GM18907 (cell line): ENCODE measurements at regions not wholly inside any gene's neighbourhood (a gene's known extent, or its start where the extent isn't known, plus 50 kb on each side); places are given as distances from the start of the nearest gene placed in this dataset.

Experiments used
- ATAC-seq: cut with Tn5 transposase; IDR thresholded peaks from one replicate; pipeline ENCODE4 v1.9.1; 2021; ENCODE audit warnings: mild to moderate bottlenecking, moderate library complexity; ENCODE audit not compliant: unreplicated experiment

DNA sequence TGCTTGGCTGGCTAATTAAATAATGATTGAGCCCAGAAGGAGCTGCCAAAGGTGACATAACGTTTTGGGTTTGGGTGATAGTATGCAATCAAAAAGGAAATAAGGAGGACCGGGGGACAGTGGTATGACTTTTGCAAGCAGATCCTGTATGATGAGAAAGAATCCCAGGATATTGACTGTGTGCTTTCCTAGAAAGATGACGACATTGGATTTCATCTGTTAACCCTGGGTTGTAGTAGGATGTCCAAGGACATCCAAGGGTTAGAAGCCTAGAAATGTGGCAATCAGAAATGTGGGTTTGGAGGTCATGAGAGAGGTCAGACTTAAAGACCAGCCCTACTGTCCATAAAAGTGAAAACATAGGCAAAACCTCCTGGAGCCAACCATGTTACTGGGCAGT lies 50.3 kb upstream of the HMHB1 start:
- ATAC-seq = no peak

DNA sequence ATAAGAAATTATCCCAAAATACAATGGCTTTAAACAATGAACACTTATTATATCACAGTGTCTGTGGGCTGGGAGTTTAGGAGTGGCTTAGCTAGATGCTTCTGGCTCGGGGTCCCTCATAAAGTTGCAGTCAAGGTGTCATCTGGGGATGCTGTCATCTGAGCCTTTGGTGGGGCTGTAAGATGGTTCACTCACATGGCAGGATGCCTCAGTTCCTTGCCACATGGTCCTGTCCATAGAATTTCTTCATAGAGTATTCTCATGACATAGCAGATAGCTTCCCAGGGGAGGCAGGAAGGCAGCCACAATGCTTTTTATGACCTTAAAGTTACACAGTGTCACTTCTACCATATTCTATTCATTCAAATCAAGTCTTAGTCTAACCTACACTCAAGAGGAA lies 51.2 kb upstream of the HMHB1 start:
- ATAC-seq = no peak

DNA sequence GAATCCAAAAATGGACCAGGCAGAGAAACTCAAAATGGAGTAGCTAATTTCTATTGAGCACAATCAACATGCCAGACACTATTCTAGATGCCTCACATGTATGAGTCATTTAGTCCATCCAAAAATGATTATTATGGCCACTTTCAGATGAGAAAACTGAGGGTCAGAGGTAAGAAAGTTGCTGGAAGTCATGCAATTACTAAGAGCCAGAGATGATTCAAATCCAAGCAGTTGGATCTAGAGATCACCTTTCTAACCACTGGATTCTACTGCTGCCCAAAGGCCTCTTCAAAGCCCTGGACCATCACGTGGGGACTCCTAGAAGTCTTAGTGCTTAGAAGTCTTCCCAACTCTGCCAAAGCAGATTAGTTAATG lies 51.8 kb upstream of the HMHB1 start:
- peak; percentile 62 for ATAC-seq

DNA sequence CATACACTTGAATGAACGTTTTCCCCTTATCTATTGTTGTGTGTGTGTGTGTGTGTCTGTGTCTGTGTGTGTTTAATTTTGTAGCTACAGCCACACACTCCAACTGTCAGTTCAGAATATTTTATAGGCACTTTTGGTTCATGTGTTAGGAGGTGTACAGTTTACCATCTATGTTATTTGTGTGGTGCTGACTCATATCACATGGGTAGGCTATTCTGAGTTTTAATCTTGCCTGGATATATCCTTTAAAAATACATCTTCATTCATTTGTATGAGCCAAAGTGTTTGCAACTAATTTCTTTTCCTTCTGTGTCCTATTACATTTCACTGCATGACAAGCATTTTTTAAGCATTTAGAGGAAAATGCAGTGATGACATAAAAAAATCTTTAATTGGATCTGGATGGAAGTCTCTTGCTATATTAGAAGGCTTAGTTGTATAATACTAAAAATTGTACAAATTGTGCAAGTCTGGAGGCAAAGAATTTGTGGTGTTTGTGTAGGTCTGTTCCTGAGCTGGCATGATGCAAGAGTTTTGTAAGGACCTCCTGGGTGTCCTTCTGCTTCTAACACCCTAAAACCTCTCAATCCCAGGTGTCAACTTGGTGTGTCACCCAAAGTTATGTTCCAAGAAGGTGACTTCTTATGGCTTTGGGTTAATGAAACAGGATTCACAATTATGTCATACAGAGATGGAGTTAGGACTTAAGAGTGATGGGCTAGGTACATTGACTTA lies 52.4 kb upstream of the HMHB1 start:
- ATAC-seq = peak; percentile 6

DNA sequence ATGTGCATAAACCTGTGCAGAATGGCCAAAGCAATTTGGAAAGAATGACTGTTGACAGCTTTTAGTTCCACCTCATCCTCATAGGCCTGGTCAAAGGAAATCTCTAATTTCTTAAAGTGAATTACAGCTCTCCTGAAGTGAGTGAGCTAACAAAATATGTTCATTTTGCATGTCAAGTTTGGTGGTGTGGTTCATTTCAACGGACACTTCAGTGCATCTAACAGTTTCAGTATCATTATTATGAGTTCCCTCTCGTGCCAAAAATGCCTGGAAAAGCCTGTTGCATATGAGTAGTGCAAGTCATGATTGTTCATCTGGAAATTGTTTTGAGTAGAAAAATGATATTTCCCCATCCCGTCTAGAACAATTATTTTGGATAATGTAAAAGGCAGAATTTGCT lies 53.2 kb upstream of the HMHB1 start:
- ATAC-seq = peak; percentile 66

DNA sequence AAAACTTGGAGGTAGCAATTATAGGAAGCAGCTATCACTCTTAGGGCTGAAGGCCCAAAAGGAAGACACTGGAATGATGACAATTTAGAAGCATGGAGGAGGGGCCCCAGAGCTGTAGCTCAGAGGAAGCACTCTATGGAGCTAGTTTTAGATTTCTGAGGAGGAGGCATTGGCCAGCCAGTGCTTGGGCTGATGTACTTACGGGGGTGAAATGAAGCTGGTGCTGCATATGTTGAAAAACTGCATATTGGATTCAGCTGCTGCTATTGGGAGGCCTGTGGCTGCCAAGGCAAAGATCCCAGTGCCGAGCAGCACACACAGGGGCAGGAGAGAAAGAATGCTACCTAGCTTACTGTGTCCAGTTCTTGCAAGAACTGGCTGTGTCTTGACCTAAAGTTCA lies 53.9 kb upstream of the HMHB1 start:
- ATAC-seq = no peak

DNA sequence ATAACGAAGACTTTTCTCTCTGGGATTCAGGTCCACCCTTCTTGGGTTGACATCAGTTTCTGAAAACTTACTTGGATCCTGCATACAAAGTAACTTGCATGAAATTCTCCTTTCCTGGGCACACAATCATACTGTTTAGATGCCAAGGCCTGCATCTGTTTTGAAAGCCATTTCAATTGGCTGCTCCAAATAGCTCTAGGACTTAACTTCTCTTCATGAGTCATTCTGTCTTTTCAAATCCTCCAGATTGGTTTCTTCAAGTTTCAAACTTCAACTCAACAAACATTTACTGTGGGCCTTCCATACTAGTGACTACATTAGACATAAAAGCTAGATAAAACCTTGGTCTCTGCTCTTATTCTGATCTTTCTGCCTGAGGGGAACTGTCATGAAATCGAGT lies 54.8 kb upstream of the HMHB1 start:
- no peak for ATAC-seq

DNA sequence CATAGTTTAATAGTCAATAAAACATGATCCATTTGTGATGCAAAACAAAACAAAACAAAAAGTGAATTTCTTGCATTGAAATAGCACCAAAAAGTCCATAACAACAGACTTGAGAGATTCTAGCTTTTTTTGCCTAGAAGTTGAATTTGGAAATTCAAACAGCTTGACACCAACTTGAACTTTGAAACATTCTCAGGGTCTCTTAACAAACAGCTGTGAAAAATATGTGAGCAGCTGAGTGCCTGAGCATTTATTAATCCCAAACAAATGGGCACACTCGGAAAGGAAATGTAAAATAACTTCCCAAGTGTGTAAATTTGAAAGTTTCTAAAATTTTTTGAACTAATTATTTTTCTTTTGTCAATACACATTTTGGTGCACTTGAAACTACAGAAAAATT lies 56.0 kb upstream of the HMHB1 start:
- ATAC-seq = no peak

DNA sequence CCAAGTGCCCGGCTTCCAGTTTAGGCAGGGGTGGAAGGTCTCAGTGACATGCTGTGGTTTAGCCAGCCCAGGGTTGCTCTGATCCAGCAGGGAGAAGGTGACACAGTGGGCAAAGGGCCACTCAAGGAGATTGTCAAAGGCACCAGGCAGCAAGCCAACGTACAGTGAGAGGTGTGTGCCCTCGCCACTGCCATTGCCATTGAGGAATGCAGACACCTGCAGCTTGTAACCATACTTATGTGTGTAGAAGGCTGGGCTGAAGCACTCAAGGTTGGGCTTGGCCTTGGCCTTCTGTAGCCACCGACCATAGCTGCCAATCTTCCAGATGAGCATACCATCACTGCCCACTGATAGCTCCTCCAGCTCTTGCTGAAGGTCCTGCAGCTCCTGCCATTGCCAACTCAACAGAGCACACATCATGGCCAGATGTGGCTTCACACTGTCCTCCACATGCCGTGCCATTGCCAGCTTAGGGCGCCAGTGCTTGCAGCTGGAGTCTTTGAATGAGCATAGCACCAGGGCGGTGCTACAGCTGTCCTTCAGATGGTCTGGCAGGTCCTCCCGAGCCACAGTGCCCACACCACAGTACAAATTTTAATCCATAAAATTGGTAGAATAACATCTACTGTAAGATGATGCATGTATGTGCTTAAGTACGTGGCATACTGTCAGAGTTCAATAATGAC lies 59.7 kb upstream of the HMHB1 start:
- no peak for ATAC-seq

DNA sequence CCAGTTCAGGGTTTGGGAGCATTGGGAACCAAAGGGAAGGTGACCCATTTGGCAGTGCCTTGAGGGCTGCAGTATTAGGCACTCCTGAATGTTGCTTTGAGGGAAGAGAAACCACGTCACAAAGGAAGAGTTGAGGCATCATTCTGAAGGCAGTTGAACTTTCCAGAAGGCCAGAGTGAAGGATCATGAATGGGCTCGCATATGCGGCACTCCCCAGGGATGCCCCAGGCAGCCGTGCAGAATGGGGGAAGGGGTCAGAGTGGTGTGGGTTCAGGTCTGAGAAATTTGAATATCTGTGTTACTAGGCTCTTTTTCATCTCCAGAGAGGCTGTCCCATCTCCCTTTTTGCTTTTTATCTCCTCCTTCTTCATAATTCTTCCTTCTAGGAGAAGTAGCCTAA lies 60.6 kb upstream of the HMHB1 start:
- no peak for ATAC-seq

DNA sequence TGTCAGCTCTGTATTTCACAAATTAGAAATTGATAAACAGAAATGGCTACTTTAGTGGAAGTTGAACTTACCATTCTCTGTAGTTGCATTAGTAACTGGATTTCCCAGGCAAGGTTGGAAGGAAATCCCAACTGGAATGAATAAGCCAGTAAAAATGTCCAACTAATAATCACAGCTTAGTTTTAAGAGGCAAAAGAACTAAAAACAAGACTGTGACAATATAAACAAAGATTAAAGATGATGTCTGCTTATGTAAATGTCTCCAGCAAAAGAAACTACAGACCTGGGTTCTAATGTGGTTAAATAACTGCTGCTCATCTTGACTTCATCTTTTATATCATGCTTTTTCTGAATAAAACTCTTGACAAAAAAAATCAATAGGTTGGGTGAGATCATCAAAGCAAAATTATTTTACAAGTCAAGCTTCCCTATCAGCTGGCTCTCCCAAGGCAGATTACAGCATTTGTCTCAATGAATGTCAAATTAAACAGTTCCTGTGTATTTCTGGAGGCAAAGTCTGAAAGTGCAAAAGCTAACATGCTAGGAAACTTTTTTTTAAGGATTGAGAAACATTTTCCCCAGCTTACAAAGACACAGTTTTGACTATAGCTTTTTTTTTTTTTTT lies 62.3 kb upstream of the HMHB1 start:
- ATAC-seq = no peak

DNA sequence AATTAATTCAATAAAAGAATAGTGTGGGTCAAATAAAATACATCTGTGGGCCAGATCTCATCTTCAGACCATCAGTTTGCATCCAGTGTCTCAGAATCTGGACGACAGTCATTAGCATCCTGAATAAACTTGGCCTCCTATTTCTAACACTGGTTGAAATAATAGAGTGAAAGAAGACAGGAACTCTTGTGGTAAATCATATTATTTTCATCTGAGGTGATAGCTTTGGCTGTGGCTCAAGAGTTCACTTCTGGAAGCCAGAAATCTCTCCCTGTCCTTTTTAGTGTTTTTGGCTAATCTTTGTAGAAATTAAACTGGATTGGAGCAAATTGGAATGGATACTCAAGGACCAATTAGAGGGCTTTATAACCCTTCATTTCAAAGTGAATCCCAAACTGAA lies 63.4 kb upstream of the HMHB1 start:
- no peak for ATAC-seq

DNA sequence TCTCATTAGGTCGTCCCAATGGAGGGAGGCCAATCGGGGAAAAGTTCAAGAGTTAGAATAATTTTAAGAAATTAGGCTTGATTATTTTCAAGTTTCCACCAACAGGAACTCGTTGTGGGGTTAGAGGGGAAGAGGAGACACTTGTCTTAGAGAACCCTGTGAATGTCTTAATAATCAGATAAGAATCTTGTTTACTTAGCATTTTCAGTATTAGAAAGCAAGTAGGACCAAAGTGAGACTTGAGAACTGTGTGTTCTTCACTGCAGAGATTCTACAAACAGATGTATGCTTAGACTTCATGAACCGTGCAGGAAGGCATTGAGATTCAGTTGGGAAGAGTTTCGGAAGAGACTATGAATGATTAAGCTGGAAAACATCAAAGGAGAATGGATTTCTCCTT lies 69.0 kb upstream of the HMHB1 start:
- no peak for ATAC-seq

DNA sequence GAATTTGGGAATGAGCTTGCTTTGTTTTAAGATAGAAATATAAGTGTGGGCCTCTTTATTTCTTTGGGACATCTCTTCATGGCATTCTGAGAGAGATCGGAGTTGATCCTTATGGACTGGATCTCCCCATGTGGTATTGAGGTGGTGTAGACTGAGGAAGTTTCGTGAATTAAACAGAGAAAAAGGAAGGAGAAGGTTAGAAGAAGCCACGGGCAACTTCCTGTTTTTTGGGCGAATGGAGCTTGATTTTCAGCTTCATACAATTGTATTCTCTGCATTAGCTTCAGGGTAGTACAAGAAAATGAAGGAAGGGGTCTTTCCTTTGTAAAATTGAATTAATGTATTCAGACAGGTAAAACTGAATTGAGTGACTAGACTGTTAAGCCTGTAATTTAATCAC lies 70.5 kb upstream of the HMHB1 start:
- ATAC-seq = no peak

DNA sequence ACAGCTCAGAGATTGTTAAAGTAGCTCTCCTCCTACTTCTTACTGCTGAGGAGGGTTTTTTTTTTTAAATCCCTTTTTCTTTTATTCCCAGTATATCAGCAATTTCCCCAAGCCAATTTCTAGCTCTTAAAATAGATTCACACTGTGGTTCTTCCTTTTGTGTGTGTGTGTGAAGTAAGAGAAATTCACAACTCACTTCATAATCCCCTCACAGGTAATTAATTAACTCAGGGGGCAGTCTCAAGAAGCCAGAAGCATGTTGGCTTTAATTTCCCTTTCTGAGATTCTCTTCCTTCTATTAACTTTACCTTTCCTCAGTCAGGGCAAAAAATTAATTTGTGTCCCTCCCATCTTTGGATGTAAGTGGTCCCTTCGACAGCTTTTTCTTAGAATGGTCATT lies 71.0 kb upstream of the HMHB1 start:
- ATAC-seq = no peak

DNA sequence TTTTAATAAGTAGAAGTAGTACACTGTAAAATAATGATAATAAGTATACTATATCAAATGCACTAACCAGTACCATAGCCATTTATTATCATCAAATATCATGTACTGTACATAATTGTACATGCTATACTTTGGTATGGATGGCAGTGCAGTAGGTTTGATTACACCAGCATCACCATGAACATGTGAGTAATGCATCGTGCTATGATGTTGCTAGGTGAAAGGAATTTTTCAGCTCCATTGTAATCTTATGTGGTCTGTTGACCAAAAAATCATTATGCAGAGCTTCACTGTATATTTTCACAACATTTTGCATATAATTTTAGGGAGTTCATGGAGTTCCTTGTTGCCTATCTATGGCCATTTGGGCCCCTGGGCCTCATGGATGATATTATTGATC lies 72.2 kb upstream of the HMHB1 start:
- no peak for ATAC-seq

DNA sequence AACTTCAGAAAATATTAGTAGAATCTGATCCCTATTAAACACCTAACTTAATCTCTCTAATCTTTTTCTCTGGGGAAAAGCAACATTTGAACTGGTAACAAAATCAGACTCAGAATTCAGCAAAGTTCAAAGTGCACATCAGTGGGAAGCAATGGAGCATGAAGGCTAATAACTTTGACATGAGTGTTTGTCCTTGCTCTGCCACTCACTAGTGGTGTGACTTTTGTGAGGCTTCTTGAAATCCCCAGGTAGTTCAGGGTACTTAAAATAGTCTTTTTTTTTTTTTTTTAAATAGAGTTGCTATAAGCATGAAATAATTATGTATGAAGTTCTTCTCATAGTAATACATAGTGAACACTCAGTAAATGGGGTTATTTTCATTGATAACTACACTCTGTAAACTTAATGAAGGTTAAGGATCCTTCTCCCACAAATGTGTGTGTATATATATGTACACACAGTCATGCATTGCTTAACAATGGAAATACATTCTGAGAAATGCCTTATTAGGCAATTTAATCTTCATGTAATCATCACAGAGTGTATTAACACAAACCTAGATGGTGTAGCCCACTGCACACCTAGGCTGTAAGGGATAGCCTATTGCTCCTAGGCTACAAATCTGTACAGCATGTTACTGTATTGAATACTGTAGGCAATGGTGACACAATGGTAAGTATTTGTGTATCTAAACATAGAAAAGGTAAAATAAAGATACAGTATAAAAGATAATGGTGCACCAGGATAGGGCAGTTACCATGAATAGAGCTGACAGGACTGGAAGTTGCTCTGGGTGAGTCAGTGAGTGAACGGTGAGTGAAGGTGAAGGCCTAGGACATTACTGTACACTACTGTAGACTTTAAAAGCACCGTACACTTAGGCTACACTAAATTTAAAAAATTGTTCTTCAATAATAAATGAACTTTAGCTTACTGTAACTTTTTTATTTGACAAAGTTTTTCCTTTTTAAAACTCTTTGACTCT lies 73.3 kb upstream of the HMHB1 start:
- ATAC-seq = no peak

DNA sequence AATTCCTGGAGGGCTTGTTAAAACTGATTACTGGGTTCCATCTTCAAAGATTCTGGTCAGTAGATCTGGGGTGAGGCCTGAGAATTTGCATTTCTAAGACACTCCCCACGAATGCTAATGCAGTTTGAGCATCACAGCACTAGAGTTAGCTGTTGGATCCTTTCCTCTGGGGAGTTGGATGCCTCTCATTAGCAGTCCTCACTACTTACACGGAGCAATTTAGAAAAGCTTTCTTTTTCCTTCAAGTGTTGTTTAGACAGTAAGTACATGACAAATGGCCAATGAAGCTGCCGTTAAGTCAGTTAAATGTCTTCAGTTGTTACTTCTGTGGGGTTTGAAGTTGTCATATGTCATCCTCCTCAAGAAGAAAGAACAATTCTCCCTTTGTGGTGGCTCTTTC lies 74.9 kb upstream of the HMHB1 start:
- no peak for ATAC-seq

DNA sequence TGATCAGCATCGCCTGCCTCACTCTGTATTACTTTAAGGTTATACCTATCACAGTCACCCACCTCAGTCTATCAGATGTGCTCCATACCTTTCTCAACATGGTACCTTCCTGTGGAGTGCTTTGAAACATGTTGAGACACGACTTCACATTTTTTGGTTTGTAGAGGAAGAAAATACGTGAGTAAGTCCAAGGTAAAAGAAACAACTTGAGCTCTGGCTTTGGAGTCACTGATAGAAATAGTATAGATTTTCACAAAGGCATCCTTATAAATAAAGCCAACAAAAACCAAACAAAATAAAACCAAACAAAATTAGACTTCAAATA lies 77.5 kb upstream of the HMHB1 start:
- no peak for ATAC-seq

DNA sequence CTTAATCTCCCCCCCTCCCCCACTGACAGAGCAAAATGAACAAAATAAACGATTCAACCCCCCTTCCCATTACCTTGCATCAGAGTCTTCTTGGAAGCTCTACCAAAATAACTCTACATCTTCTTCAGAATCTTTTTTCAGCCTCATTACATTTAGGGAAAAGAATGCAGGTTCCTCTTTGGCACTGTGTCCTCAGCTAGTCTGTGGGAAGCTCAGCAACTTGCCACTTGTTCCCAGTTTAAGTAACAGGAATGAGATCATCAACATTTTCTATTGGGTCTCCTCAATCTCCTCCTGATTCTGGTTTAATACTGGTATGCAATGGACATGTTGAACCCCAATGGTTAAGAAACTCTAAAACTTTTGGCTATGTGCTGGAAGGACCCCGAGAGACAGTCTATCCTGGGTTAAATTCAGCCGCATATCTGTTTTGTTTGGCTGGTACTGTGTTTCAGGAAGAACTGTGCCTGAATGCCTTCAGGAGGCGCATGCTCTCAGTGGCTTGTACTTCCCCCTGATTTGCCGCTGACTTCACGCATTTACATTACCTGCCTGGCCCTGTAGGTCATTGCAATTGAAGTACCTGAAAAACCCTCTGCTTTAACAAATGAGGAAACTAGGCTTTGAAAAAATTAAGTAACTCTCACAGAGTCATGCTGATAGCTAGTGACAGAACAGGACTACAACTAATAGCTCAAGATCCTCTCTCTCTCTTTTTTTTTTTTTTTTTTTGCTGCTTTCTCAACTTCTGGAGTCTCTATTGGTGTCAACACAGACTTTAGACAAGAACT lies 78.1 kb upstream of the HMHB1 start:
- ATAC-seq = no peak

DNA sequence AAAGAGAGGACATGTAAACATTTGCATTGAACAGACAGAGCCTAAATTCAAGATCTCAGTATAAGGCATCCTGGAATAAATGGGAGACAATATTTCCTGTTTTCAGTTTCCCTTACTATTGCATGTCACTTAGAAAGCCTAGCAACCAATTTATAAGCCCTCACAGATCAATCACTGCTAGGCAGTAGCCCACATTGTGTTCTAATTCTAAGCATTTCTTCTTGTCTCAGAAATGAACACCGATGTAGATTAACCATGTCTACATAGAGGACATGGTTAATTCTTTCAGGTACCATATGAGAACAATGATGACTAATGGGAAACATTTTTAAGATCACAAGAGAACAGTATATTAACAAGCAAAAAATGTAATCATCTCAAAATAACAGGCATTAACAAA lies 79.6 kb upstream of the HMHB1 start:
- ATAC-seq = no peak
